CD4-positive, alpha-beta T cell treated with Interleukin-4 for 4 hours (primary cell): ENCODE measurements at regions not wholly inside any gene's neighbourhood (a gene's known extent, or its start where the extent isn't known, plus 50 kb on each side); places are given as distances from the start of the nearest gene placed in this dataset.
A peak's percentile ranks its signal among the peaks of the same experiment; 100 is the strongest.

Experiments used
- DNase-seq: peaks from one replicate; pipeline ENCODE4 v3.0.0-alpha.2; 2020

GRCh38 chr7:35581605-35582210, 113.2 kb downstream of the HERPUD2 start:
- DNase-seq, result no peak

- DNase-seq, result no peak
These were observed 118.8 kb downstream of the HERPUD2 start for GRCh38 chr7:35576031-35576573.

- DNase-seq, result peak; percentile 14
These were observed 123.2 kb downstream of the HERPUD2 start for GRCh38 chr7:35571611-35572240.

GRCh38 chr7:35570937-35571336, 124.0 kb downstream of the HERPUD2 start:
- no peak for DNase-seq

GRCh38 chr7:35565927-35566326, 129.0 kb downstream of the HERPUD2 start:
- no peak for DNase-seq

GRCh38 chr7:35558841-35559240, 136.1 kb downstream of the HERPUD2 start:
- no peak for DNase-seq

GRCh38 chr7:35556515-35557471, 138.1 kb downstream of the HERPUD2 start:
- no peak for DNase-seq

GRCh38 chr7:35555934-35556333, 139.0 kb downstream of the HERPUD2 start:
- no peak for DNase-seq

GRCh38 chr7:35555386-35555785, 139.5 kb downstream of the HERPUD2 start:
- no peak for DNase-seq

- no peak for DNase-seq
These were observed 141.4 kb downstream of the HERPUD2 start for GRCh38 chr7:35553519-35553918.

GRCh38 chr7:35552691-35553090, 142.2 kb downstream of the HERPUD2 start:
- DNase-seq, result no peak

GRCh38 chr7:35551321-35552081, 143.4 kb downstream of the HERPUD2 start:
- no peak for DNase-seq

GRCh38 chr7:35550831-35551230, 144.1 kb downstream of the HERPUD2 start:
- DNase-seq, result no peak

- DNase-seq, result no peak
These were observed 145.2 kb downstream of the HERPUD2 start for GRCh38 chr7:35549781-35550180.

GRCh38 chr7:35548291-35548690, 146.6 kb downstream of the HERPUD2 start:
- no peak for DNase-seq

- DNase-seq, result no peak
These were observed 148.1 kb downstream of the HERPUD2 start for GRCh38 chr7:35546691-35547429.

- DNase-seq, result no peak
These were observed 149.1 kb downstream of the HERPUD2 start for GRCh38 chr7:35545831-35546230.

GRCh38 chr7:35544028-35544742, 150.8 kb downstream of the HERPUD2 start:
- DNase-seq, result no peak

GRCh38 chr7:35537067-35538023, 157.6 kb downstream of the HERPUD2 start:
- DNase-seq, result peak; percentile 71

- no peak for DNase-seq
These were observed 158.5 kb downstream of the HERPUD2 start for GRCh38 chr7:35536396-35536826.
